ENCODE measurements at regions not wholly inside any gene's neighbourhood (a gene's known extent, or its start where the extent isn't known, plus 50 kb on each side); places are given as distances from the start of the nearest gene placed in this dataset.
"Not testable (repeated sequence)": the region's sequence is repeated elsewhere in the genome, so short reads cannot be mapped to it uniquely, and the experiment has no call there.

DNA sequence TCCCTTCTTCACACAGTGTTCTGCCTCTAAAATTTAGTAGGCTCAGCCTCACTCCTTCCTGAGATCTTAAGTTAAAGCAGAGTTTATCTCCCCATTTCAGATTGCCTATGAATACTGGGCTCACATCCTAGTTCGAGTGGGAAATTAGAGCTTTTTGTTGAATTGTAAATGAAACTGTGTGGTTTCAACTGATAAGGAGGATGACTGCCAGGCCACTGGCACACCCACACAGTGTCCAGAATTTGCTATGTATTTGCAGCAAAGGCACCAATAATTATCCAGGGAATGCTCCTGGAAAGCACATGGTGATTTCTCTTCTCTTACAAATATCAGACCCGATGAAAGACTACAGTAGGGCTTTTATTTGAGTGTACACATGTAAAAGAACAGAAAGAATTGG, 308.1 kb upstream of the COL8A1 start:
- Mint-ChIP-seq H3K9me3 (peaks cover 4% of the 10 kb centered on the region), H3K36me3 (ENCODE audit: low read depth) (no peaks in the 10 kb centered on the region), H3K4me1 (ENCODE audit: low read depth) (no peaks in the 10 kb centered on the region), H3K27ac (no peak overlapping the region), H3K4me3 (no peak overlapping the region), H3K27me3 (ENCODE audit: low read depth) (no peaks in the 10 kb centered on the region)
- intact Hi-C loops (cut with micrococcal nuclease): no loop called here
- CTCF ChIA-PET: no interaction called here
- DNase-seq: no peak

DNA sequence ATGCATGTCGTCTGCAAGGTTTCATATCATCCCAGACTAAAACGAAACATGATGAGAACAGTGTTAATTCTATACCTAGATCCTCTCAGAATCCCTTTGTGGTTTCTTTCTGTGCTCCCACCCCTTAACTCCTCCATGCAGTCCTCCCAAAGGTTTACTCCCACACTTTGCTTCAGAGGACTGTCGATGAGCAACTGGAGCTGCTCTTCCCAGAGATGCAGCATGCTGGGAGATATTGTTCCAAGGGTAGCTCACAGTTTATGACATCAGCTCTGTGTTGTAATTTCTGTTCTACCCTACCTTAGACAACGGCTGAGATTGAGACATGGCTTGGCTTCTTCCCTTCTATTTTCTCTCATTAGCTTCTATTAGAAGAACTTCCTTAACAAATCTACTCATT, 313.0 kb upstream of the COL8A1 start:
- H3K27me3 Mint-ChIP-seq (ENCODE audit: low read depth): no peaks in the 10 kb centered on the region
- H3K27ac Mint-ChIP-seq: no peak overlapping the region
- no peak overlapping the region for H3K4me3 Mint-ChIP-seq
- H3K4me1 Mint-ChIP-seq (ENCODE audit: low read depth): no peaks in the 10 kb centered on the region
- H3K9me3 Mint-ChIP-seq: peaks cover 4% of the 10 kb centered on the region
- intact Hi-C loops (cut with micrococcal nuclease): no loop called here
- DNase-seq: no peak
- CTCF ChIA-PET: no interaction called here
- H3K36me3 Mint-ChIP-seq (ENCODE audit: low read depth): no peaks in the 10 kb centered on the region

DNA sequence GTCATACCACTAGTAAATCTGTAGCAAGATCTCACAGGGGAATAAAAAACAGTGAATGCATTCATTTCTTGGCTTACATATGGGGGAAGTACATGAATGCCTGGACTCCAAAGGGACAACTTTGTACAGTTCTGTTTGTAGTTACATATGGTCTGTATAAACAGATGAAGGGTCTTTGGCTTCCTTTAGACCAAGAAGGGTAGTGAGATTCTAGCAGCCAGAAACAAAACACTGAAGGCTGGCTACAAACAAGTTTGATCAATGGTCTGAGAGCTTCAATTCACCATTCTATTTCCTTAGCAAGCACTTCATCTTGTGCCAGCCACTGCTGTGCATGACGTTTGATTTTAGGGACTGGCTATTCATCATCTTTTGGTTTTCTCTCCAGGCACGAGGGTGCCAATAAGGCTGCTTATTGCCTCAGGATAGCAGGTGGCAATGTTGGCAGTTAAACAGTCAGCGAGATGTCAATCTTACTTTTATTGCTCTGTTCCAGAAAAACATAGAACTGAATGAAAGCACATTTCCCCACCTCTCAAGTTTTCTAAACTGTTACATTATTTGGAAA, 313.7 kb upstream of the COL8A1 start:
- Mint-ChIP-seq H3K27ac (no peak overlapping the region), H3K4me3 (no peak overlapping the region), H3K9me3 (peaks cover 4% of the 10 kb centered on the region), H3K27me3 (ENCODE audit: low read depth) (no peaks in the 10 kb centered on the region), H3K36me3 (ENCODE audit: low read depth) (no peaks in the 10 kb centered on the region), H3K4me1 (ENCODE audit: low read depth) (no peaks in the 10 kb centered on the region)
- intact Hi-C loops (cut with micrococcal nuclease): no loop called here
- CTCF ChIA-PET: no interaction called here
- DNase-seq: no peak

DNA sequence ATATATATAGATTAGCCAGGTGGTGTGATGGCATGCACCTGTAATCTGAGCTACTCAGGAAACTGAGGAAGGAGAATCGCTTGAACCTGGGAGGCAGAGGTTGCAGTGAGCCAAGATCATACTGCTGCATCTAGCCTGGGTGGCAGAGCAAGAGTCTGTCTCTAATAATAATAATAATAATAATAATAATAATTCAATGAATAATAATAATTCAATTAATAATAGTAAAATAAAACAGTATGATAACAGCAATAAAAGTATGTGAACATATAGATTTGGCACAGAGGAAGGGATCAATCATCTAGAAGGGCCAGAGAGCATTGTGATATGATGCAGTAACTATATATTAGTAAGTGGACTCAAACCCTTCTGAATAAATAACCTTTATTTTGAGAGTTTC, 314.5 kb upstream of the COL8A1 start:
- no peaks in the 10 kb centered on the region for H3K27me3 Mint-ChIP-seq (ENCODE audit: low read depth)
- H3K9me3 Mint-ChIP-seq: peaks cover 4% of the 10 kb centered on the region
- DNase-seq: no peak
- intact Hi-C loops (cut with micrococcal nuclease): no loop called here
- H3K36me3 Mint-ChIP-seq (ENCODE audit: low read depth): no peaks in the 10 kb centered on the region
- no peaks in the 10 kb centered on the region for H3K4me1 Mint-ChIP-seq (ENCODE audit: low read depth)
- H3K27ac Mint-ChIP-seq: no peak overlapping the region
- CTCF ChIA-PET: no interaction called here
- no peak overlapping the region for H3K4me3 Mint-ChIP-seq

DNA sequence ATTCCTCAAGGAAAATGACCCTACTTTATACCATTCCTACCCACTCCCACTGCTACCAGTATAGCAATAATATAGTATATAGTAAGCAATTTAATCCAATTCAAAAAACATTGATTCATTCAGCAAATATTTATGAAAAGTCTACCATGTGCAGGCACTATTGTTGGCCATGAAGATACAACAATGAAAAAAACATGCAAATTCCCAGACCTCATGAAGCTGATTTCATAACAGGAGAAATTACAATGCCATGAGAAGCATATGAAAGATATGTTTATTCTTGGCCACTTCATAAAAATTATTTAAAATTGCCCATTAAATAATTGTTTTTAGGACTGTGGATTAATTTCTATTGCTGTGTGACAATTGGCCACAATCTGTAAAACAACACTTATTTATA, 315.8 kb upstream of the COL8A1 start:
- Mint-ChIP-seq H3K36me3 (ENCODE audit: low read depth) (no peaks in the 10 kb centered on the region), H3K9me3 (peaks cover 4% of the 10 kb centered on the region), H3K4me3 (no peak overlapping the region), H3K27ac (no peak overlapping the region), H3K27me3 (ENCODE audit: low read depth) (no peaks in the 10 kb centered on the region), H3K4me1 (ENCODE audit: low read depth) (no peaks in the 10 kb centered on the region)
- DNase-seq: no peak
- intact Hi-C loops (cut with micrococcal nuclease): no loop called here
- CTCF ChIA-PET: no interaction called here

DNA sequence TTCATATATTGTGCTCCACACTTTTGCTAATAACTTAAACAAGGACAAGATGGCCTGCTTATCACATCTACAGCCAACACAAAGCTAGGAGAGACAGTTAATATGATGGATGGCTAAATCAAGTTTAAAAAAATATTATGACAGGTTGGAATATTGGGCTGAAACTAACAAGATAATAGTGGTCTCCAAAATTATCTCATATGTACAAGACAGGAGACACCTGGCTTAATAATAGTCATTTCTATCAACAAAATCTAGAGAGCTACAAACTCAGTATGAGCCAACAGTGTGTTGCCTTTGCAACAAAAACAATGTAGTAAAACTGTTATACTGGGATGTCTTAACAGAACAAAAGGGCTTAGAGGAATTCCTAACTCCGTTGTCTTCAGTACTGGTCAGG, 317.1 kb upstream of the COL8A1 start:
- Mint-ChIP-seq H3K4me3 (no peak overlapping the region), H3K4me1 (ENCODE audit: low read depth) (no peaks in the 10 kb centered on the region), H3K27me3 (ENCODE audit: low read depth) (no peaks in the 10 kb centered on the region), H3K9me3 (peaks cover under 1% of the 10 kb centered on the region), H3K36me3 (ENCODE audit: low read depth) (no peaks in the 10 kb centered on the region), H3K27ac (no peak overlapping the region)
- intact Hi-C loops (cut with micrococcal nuclease): no loop called here
- CTCF ChIA-PET: no interaction called here
- DNase-seq: no peak

DNA sequence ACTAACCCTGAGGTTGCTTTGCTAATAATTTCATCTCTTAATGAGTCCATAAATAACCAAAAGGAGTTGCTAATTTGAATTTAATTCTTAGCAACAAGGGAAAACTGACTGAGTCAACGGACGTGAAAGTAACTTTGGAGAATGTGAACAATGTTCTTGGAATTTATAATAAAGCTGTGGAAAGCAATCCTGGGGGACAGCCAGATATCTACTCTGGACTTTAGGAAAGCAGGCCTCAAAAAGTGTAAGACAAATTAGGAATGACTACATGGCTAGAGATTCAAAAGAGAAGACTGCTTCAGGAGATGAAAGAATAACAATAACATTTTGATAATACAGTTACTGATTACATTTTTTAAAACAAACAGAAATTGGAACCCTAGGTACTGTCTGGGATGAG, 318.4 kb upstream of the COL8A1 start:
- H3K27ac Mint-ChIP-seq: no peak overlapping the region
- no peaks in the 10 kb centered on the region for H3K36me3 Mint-ChIP-seq (ENCODE audit: low read depth)
- intact Hi-C loops (cut with micrococcal nuclease): no loop called here
- no peaks in the 10 kb centered on the region for H3K27me3 Mint-ChIP-seq (ENCODE audit: low read depth)
- no peaks in the 10 kb centered on the region for H3K4me1 Mint-ChIP-seq (ENCODE audit: low read depth)
- no peak overlapping the region for H3K4me3 Mint-ChIP-seq
- peaks cover 4% of the 10 kb centered on the region for H3K9me3 Mint-ChIP-seq
- DNase-seq: no peak
- CTCF ChIA-PET: no interaction called here

DNA sequence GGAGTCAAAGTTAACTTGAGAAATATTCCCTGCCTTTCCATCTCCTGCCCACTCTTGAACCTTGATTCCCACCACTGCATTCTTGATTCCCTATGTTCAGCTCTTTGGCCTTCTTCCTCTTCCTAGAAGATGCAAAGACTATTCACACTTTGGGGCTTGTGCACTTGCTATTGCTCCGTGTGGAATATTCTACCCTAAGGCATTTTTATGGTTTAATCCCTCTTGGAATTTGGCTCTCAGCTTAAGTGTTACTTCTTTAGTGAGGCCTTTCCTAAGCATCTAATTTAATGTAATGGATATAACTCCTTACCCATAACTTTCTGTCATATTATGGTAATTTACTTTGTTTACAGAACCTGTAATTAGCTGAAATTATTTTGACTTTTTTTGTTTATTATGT, 318.9 kb upstream of the COL8A1 start:
- no peaks in the 10 kb centered on the region for H3K4me1 Mint-ChIP-seq (ENCODE audit: low read depth)
- H3K4me3 Mint-ChIP-seq: no peak overlapping the region
- no peaks in the 10 kb centered on the region for H3K36me3 Mint-ChIP-seq (ENCODE audit: low read depth)
- peaks cover 5% of the 10 kb centered on the region for H3K9me3 Mint-ChIP-seq
- CTCF ChIA-PET: no interaction called here
- H3K27ac Mint-ChIP-seq: no peak overlapping the region
- no peak for DNase-seq
- intact Hi-C loops (cut with micrococcal nuclease): no loop called here
- no peaks in the 10 kb centered on the region for H3K27me3 Mint-ChIP-seq (ENCODE audit: low read depth)

DNA sequence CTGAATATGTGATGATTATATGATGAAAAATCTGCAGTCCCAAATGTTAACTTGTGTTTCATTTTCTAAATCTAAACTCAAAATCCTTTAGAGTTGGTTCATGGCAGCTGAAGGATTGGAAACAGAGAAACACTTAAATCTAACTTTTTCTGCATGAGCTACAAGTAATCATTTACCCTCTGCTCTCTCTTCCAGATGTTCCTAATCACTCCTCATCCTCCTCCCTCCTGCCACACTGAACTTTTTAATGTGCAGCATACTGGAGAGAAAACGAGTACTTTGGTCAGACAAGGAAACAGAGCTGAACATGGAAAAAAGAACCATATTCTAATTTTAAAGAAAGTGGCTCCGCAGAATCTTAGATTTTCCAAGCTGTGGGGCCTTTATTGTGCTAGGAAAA, 321.2 kb upstream of the COL8A1 start:
- CTCF ChIA-PET: interaction anchor here (0.6 kb wide), 1 partner anchor 145 kb away, joined by 3 read pairs; no protein-coding TSS in a partner anchor
- Mint-ChIP-seq H3K36me3 (ENCODE audit: low read depth) (no peaks in the 10 kb centered on the region), H3K27me3 (ENCODE audit: low read depth) (no peaks in the 10 kb centered on the region), H3K4me3 (no peak overlapping the region), H3K9me3 (peaks cover 7% of the 10 kb centered on the region), H3K4me1 (ENCODE audit: low read depth) (no peaks in the 10 kb centered on the region), H3K27ac (no peak overlapping the region)
- DNase-seq: no peak
- intact Hi-C loops (cut with micrococcal nuclease): no loop called here

DNA sequence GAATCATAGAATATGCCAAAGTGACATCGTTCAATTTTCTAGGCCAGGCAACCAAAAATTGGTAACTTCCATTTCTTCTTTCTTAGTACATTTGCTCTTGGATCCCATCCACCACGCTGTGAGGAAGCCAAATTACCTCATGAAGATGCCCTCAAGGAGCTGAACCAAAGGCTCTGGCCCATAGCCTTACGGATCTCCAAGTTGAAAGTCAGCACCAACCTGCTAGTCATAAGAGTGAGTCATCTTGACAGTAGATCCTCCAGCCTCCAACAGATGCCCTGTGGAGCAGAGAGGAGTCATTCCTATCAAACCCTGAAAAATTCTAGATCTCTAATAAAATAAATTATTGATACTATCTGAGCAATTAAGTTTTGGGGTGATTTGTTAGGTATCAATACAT, 322.5 kb upstream of the COL8A1 start:
- Mint-ChIP-seq H3K36me3 (ENCODE audit: low read depth) (no peaks in the 10 kb centered on the region), H3K27me3 (ENCODE audit: low read depth) (no peaks in the 10 kb centered on the region), H3K9me3 (peaks cover 7% of the 10 kb centered on the region), H3K27ac (no peak overlapping the region), H3K4me1 (ENCODE audit: low read depth) (no peaks in the 10 kb centered on the region), H3K4me3 (no peak overlapping the region)
- intact Hi-C loops (cut with micrococcal nuclease): no loop called here
- CTCF ChIA-PET: no interaction called here
- no peak for DNase-seq

DNA sequence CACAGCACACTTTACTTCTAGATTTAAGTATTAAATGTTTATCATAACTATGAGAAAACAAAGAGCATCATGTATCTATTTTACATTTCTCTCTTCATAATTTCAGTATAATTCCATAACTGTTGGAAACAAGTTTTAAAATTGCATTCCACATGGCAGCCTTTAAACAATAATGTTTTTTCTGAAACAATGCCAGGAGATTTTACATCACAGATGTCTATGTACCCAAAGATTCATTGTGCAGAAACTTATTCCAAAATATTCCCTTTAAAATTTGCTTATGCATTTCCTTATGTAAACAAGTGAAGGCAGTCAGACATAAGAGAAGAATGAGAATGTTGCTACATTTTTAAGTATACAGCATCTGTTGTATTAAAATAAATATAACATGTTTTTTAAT, 324.9 kb upstream of the COL8A1 start:
- Mint-ChIP-seq H3K27ac (no peak overlapping the region), H3K9me3 (peaks cover 9% of the 10 kb centered on the region), H3K36me3 (ENCODE audit: low read depth) (no peaks in the 10 kb centered on the region), H3K4me1 (ENCODE audit: low read depth) (no peaks in the 10 kb centered on the region), H3K4me3 (no peak overlapping the region), H3K27me3 (ENCODE audit: low read depth) (no peaks in the 10 kb centered on the region)
- DNase-seq: no peak
- CTCF ChIA-PET: no interaction called here
- intact Hi-C loops (cut with micrococcal nuclease): no loop called here

DNA sequence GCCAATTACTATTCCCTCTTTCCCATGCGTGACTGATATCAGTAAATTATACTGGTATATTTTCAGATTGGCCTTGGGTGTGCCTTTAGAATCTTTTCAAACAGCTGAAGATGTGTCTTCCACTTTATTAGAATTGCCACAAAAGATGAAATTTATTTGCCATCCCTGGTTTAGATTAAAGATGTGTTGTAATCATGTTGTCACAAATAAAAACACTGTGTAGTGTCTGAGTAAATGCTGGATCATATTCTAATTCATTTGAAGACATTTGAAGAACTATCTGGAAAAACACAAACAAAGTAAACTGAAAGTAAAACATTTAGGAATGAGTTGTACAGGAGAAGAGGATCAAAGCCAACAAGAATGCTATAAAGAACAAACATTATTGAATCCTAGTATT, 339.7 kb upstream of the COL8A1 start:
- no peaks in the 10 kb centered on the region for H3K36me3 Mint-ChIP-seq (ENCODE audit: low read depth)
- H3K27ac Mint-ChIP-seq: no peak overlapping the region
- no peak overlapping the region for H3K4me3 Mint-ChIP-seq
- intact Hi-C loops (cut with micrococcal nuclease): no loop called here
- peaks cover 6% of the 10 kb centered on the region for H3K9me3 Mint-ChIP-seq
- CTCF ChIA-PET: no interaction called here
- H3K27me3 Mint-ChIP-seq (ENCODE audit: low read depth): no peaks in the 10 kb centered on the region
- no peak for DNase-seq
- H3K4me1 Mint-ChIP-seq (ENCODE audit: low read depth): no peaks in the 10 kb centered on the region

DNA sequence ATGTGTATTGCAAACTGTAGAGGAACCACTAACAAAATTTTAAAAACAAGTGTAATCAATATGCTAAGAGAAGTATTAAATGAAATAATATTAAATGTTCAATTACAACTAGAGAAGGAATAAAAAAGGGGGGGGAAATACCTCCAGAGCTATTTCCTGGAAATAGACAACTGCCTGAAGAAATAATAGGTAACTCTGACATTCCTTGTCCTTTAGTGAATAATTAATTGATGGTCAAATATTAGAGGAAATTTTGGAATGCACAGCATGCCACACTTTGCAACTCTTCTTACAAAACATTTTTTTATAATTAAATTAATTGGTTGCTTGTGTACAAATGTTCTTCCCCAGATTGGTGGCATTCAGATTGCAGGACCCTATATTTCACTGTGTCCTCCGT, 342.6 kb upstream of the COL8A1 start:
- Mint-ChIP-seq H3K9me3 (no peaks in the 10 kb centered on the region), H3K27ac (no peak overlapping the region), H3K4me1 (ENCODE audit: low read depth) (no peaks in the 10 kb centered on the region), H3K4me3 (no peak overlapping the region), H3K27me3 (ENCODE audit: low read depth) (no peaks in the 10 kb centered on the region), H3K36me3 (ENCODE audit: low read depth) (no peaks in the 10 kb centered on the region)
- CTCF ChIA-PET: no interaction called here
- intact Hi-C loops (cut with micrococcal nuclease): no loop called here
- no peak for DNase-seq

DNA sequence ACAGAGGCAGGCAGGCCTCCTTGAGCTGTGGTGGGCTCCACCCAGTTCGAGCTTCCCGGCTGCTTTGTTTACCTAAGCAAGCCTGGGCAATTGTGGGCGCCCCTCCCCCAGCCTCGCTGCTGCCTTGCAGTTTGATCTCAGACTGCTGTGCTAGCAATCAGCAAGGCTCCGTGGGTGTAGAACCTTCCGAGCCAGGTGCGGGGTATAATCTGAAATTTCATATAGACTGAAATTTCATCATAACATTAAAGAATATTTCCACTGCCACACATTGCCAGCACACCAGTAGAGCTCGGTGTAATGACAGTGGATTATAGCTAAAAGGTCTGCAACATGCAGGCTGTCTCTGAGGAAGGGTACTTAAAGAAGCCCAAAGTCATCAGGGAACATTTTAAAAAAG, 344.3 kb upstream of the COL8A1 start:
- CTCF ChIA-PET; H3K36me3 Mint-ChIP-seq (ENCODE audit: low read depth); DNase-seq; H3K27ac Mint-ChIP-seq; H3K27me3 Mint-ChIP-seq (ENCODE audit: low read depth); H3K4me3 Mint-ChIP-seq; H3K9me3 Mint-ChIP-seq; H3K4me1 Mint-ChIP-seq (ENCODE audit: low read depth); intact Hi-C loops (cut with micrococcal nuclease): not testable (repeated sequence)
